Large intestine (tissue), 3 donors: ENCODE measurements at regions not wholly inside any gene's neighbourhood (a gene's known extent, or its start where the extent isn't known, plus 50 kb on each side); places are given as distances from the start of the nearest gene placed in this dataset.

Experiments
- DNase-seq, 2 donors: peaks; one replicate each; pipeline versions ENCODE4 v3.0.0 to v3.0.0-alpha.2; 2013
- H3K27ac ChIP-seq: one replicate; pipeline ENCODE4 v1.5.1; 2013; ENCODE audit warnings: low read length
- H3K27me3 ChIP-seq: 2 replicates; pipeline ENCODE4 v1.6.1; 2013; ENCODE audit warnings: low read length; ENCODE audit not compliant: control insufficient read depth, insufficient read depth
- H3K36me3 ChIP-seq: 2 replicates; pipeline ENCODE4 v1.6.1; 2013; ENCODE audit warnings: low read length; ENCODE audit not compliant: control insufficient read depth, insufficient read depth
- H3K4me1 ChIP-seq: one replicate; pipeline ENCODE4 v1.6.1; 2013; ENCODE audit warnings: low read length; ENCODE audit not compliant: control insufficient read depth, insufficient read depth
- H3K4me3 ChIP-seq: one replicate; pipeline ENCODE4 v1.5.1; 2013; ENCODE audit warnings: low read length
- H3K9me3 ChIP-seq: one replicate; pipeline ENCODE4 v1.6.1; 2013; ENCODE audit warnings: mild to moderate bottlenecking, low read depth, low read length, moderate library complexity; ENCODE audit not compliant: control insufficient read depth
- WGBS: methylation state at CpG from one replicate; pipeline ENCODE4 v1.1.5; 2013; ENCODE audit warnings: low lambda C conversion rate; ENCODE audit not compliant: insufficient coverage; 5-methylcytosine and 5-hydroxymethylcytosine counted together

DNA sequence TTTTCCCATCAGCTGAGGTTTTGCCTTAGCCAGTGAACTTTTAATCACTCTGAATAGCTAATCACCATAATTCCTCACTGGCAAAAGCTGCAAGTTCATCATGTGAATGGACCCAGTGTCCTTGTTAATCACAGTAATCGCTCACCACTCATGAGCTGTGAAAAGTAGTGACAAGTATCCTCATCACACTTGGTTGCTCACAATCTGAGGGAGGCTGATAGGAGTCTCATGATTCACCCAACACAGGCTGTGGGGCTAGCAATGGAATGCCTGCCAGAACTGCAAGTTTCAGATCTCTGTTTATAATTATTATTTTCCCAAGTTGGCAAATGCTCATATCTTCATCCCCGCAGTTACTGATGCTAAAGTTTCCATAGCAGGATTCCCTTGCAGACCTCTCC lies 467.2 kb downstream of the KIF4B start:
- no CpG with 5 or more reads among the region's 2 CpGs for WGBS

DNA sequence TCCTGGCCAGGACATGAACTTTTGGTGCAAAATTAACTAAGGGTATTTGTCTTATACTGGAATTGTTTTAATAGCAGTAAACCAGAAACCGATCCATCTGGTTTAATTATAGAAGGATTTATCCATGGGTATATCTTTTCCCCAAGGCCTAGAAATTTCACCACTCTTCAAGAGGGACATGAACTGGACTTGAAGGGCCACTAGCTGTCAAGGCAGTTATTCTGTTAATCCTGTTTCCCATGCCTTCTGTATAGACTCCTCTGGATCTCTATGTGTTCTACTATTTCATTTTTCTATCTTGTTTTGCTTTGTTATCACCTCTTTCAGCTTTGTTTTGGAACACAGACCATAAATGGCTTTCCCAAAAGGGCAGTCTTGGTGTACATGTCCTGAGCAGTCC lies 467.6 kb downstream of the KIF4B start:
- Histone ChIP-seq H3K9me3 (no peaks in the 10 kb centered on the region), H3K4me1 (no peaks in the 10 kb centered on the region), H3K4me3 (no peak overlapping the region), H3K27ac (no peak overlapping the region), H3K27me3 (no peaks in the 10 kb centered on the region), H3K36me3 (no peaks in the 10 kb centered on the region)
- no CpG with 5 or more reads among the region's 1 CpG for WGBS
- no peak for DNase-seq

More for the DNA sequence above, 467.2 kb downstream of the KIF4B start:
- no peak for DNase-seq
- Histone ChIP-seq H3K36me3 (no peaks in the 10 kb centered on the region), H3K4me1 (no peaks in the 10 kb centered on the region), H3K9me3 (no peaks in the 10 kb centered on the region), H3K27me3 (no peaks in the 10 kb centered on the region), H3K27ac (no peak overlapping the region), H3K4me3 (no peak overlapping the region)

DNA sequence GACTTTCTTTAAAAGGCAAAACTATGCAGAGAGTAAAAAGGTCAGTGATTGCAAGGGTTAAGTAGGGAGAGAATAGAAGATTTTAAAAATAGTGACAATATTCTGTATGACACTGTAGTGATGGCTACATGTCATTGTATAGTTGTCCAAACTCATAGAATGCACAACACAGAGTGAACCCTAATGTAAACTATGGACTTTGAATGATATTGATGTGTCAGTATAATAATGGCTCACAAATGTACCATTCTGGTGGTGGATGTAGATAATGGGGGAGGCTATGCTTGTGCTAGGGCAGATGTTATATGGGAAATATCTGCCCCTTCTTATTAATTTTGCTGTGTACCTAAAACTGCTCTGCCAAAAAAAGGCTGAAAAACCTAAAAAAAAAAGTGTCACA lies 468.9 kb downstream of the KIF4B start:
- no peaks in the 10 kb centered on the region for H3K4me1 ChIP-seq
- no peak for DNase-seq
- no peaks in the 10 kb centered on the region for H3K36me3 ChIP-seq
- no peak overlapping the region for H3K27ac ChIP-seq
- H3K27me3 ChIP-seq, result no peaks in the 10 kb centered on the region
- no peaks in the 10 kb centered on the region for H3K9me3 ChIP-seq
- H3K4me3 ChIP-seq, result no peak overlapping the region

DNA sequence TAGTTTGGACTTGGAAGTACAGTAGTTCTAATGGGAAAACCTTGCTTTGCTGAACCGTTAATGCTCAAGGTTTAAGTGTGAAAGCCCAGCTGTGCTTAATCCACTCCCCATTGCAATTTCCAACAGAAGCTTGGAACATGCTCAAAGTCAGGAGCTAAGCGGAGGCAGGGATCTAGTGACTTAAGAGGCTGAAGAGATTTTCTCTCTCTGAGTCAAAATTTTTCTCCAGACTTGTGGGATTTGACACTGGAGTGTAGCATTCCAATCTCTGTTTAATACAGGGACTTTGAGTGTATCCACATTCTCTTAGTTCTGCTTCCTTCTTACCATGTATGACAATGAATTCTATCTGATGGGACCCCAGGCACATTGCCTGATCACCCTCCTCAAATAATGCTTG lies 471.8 kb downstream of the KIF4B start:
- Histone ChIP-seq H3K4me3 (no peak overlapping the region), H3K27ac (no peak overlapping the region), H3K4me1 (no peaks in the 10 kb centered on the region), H3K27me3 (no peaks in the 10 kb centered on the region), H3K36me3 (no peaks in the 10 kb centered on the region), H3K9me3 (no peaks in the 10 kb centered on the region)
- no peak for DNase-seq
- WGBS, result no CpG with 5 or more reads among the region's 2 CpGs

DNA sequence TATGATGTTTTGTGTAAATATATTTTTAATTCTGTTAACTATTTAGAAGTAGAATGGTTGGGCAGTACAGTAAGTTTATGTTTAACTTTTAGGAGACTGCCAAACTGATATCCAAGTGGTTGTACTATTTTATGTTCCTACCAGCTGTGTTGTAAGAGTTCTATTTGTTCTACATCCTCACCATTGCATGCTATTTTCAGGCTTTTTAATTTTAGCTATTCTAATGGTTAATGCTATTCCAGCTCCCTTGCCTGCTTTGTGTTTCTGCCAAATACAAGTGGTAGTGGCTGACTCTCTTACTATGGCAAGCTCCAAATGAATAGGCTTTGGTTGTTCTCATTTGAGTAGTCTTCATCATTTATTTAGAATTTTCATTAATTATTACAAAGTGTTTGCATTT lies 476.4 kb downstream of the KIF4B start:
- H3K9me3 ChIP-seq, result no peaks in the 10 kb centered on the region
- H3K27me3 ChIP-seq, result no peaks in the 10 kb centered on the region
- DNase-seq, result no peak
- no peak overlapping the region for H3K27ac ChIP-seq
- no peaks in the 10 kb centered on the region for H3K4me1 ChIP-seq
- H3K36me3 ChIP-seq, result no peaks in the 10 kb centered on the region
- H3K4me3 ChIP-seq, result no peak overlapping the region

DNA sequence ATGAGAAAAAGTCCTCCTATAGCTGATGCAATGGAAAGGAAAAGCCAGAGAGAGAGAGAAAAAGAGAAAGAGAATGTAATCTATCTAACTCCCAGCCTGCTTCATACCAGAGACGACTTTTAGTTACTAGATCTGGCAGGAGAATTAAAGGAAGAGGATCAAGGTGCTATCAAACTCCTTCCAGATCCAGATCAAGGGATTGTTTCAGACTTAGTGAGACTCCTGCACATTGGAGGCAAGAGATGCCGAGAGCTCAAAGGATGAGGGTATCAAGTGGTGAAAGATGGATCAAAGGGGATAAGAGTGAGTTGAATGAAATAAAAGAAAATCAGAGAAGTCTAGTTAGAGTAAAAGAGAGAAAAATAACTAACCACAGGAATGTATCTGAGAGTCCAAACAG lies 478.6 kb downstream of the KIF4B start:
- DNase-seq, result no peak
- Histone ChIP-seq H3K36me3 (no peaks in the 10 kb centered on the region), H3K4me1 (no peaks in the 10 kb centered on the region), H3K27me3 (no peaks in the 10 kb centered on the region), H3K4me3 (no peak overlapping the region), H3K27ac (no peak overlapping the region), H3K9me3 (no peaks in the 10 kb centered on the region)
- 80% methylated on average over 1 of the region's 2 CpGs for WGBS

DNA sequence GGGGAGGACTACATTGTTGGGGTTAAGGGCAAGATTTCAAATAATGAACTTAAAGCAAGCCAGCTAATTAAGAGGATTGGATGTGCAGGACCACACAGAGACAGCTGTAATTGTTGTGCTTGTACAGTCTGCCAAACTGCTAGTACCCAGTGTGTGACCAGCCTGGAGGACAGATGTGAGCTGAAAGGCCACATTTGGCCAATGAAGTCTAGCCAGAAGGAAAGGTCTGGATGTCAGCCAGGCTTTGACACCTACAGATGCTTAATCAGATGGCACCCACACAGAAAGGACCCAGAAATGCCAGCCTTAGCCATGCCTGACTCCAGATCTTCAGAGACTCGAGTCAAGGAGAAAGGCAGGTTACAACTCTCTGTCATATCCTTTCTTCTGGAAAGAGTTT lies 491.1 kb downstream of the KIF4B start:
- no peak overlapping the region for H3K27ac ChIP-seq
- no peak for DNase-seq
- no peaks in the 10 kb centered on the region for H3K27me3 ChIP-seq
- no peaks in the 10 kb centered on the region for H3K36me3 ChIP-seq
- H3K4me3 ChIP-seq, result no peak overlapping the region
- WGBS, result no CpG with 5 or more reads among the region's 1 CpG
- H3K9me3 ChIP-seq, result no peaks in the 10 kb centered on the region
- no peaks in the 10 kb centered on the region for H3K4me1 ChIP-seq

DNA sequence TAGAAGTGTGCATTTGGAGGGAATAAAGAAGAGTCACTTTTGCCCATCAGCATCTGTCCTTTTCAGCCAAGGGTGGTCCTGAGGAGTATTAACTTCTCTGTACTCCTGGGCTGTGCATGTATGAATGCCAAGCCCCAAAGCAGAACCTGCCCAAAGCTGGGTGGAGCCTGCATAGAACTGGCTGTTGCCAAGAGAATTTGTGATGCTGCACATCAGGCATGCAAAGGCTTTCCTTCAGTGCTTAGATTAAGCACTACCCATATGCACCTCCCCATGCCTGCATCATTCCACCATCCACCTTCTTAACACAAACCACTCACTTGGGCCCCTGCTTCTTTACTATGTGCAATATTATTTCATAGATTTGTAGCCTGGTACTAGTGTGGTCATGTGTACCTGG lies 493.8 kb downstream of the KIF4B start:
- Histone ChIP-seq H3K36me3 (no peaks in the 10 kb centered on the region), H3K4me3 (no peak overlapping the region), H3K27ac (no peak overlapping the region), H3K27me3 (no peaks in the 10 kb centered on the region), H3K9me3 (no peaks in the 10 kb centered on the region), H3K4me1 (no peaks in the 10 kb centered on the region)
- no peak for DNase-seq

DNA sequence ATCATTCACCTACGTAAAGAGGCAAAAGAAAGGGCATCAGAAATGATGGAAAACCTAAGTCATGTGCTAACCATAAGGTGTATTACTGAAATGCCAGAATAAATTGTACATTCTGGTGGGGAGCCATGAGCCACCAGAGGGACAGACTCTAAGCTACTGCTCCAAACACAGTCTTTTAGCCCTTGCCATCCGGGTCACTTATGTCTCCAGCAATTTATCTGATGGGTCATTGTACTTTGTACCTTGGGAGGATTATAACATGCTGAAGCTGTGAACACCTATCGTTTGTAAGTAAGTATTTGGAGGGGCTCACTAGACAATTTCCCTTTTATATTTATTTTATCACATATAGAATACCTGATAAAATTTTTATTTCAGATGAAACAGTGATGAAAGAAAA lies 495.1 kb downstream of the KIF4B start:
- Histone ChIP-seq H3K9me3 (no peaks in the 10 kb centered on the region), H3K4me1 (no peaks in the 10 kb centered on the region), H3K36me3 (no peaks in the 10 kb centered on the region), H3K27me3 (no peaks in the 10 kb centered on the region), H3K4me3 (no peak overlapping the region), H3K27ac (no peak overlapping the region)
- WGBS, result 80% methylated on average over 1 of the region's 3 CpGs
- DNase-seq, result peak in 1 of 2 donors; percentile 22

DNA sequence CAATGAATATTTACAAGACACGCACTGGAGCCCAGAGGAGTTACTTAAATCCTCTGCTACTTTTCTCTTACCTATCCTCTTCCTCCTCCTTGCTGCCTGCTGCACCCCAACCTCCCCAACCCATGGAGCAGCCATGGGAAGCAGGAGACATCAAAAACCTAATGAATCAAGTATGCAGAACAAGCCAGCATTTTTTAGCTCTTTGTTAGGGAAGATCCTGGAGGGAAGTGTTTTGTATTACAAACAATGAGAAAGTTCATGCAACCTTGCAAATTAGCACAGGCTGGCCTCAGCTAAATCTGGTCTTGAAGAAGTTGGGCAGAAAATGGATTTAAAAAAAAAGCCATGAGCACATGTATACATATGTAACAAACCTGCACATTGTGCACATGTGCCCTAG lies 498.8 kb downstream of the KIF4B start:
- DNase-seq, result no peak
- 63% methylated on average over 1 of the region's 1 CpG for WGBS
- H3K36me3 ChIP-seq, result no peaks in the 10 kb centered on the region
- H3K9me3 ChIP-seq, result no peaks in the 10 kb centered on the region
- H3K27me3 ChIP-seq, result no peaks in the 10 kb centered on the region
- H3K27ac ChIP-seq, result no peak overlapping the region
- H3K4me3 ChIP-seq, result no peak overlapping the region
- H3K4me1 ChIP-seq, result no peaks in the 10 kb centered on the region

DNA sequence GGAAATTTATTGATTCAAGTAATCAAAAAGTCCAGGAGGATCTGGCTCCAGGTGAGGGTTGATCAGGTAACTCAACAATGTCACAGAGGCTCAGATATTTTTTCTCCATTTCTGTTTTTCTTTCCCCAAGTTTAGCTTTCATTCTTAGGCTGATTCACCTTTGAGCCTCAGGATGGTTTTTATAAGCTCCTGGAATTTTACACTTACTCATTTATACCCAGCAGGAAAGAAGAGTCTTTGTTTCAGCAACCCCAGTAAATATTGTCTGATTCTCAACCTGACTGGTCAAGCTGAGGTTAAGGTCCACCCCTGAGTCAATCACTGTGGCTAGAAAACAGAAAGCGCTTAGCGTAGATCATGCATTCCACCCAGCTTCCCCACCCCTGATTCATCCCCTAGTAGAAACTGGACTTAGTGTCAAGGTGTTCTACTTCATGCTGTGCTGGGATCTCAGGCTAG lies 500.6 kb downstream of the KIF4B start:
- H3K4me1 ChIP-seq, result no peaks in the 10 kb centered on the region
- H3K36me3 ChIP-seq, result no peaks in the 10 kb centered on the region
- no peaks in the 10 kb centered on the region for H3K9me3 ChIP-seq
- no CpG with 5 or more reads among the region's 2 CpGs for WGBS
- peak; percentile 11 to 36 for DNase-seq
- no peaks in the 10 kb centered on the region for H3K27me3 ChIP-seq
- H3K4me3 ChIP-seq, result no peak overlapping the region
- no peak overlapping the region for H3K27ac ChIP-seq
